ENCODE measurements at regions not wholly inside any gene's neighbourhood (a gene's known extent, or its start where the extent isn't known, plus 50 kb on each side); places are given as distances from the start of the nearest gene placed in this dataset.

- no peak for DNase-seq
Measured at GRCh38 chr1:88188038-88188437, 496.0 kb upstream of the PKN2 start.

GRCh38 chr1:88189525-88189924 is 494.5 kb upstream of the PKN2 start:
- DNase-seq, result no peak

GRCh38 chr1:88191917-88192316 is 492.2 kb upstream of the PKN2 start:
- no peak for DNase-seq

- no peak for DNase-seq
Measured at GRCh38 chr1:88194542-88194941, 489.5 kb upstream of the PKN2 start.

- DNase-seq, result no peak
Measured at GRCh38 chr1:88200545-88200944, 483.5 kb upstream of the PKN2 start.

GRCh38 chr1:88204111-88204510 is 480.0 kb upstream of the PKN2 start:
- no peak for DNase-seq

- DNase-seq, result no peak
Measured at GRCh38 chr1:88204612-88205167, 479.4 kb upstream of the PKN2 start.

GRCh38 chr1:88208389-88208788 is 475.7 kb upstream of the PKN2 start:
- no peak for DNase-seq

GRCh38 chr1:88210103-88210787 is 473.8 kb upstream of the PKN2 start:
- no peak for DNase-seq

GRCh38 chr1:88216441-88216840 is 467.6 kb upstream of the PKN2 start:
- DNase-seq, result no peak

- DNase-seq, result no peak
Measured at GRCh38 chr1:88217386-88217785, 466.7 kb upstream of the PKN2 start.

- no peak for DNase-seq
Measured at GRCh38 chr1:88219521-88219920, 464.6 kb upstream of the PKN2 start.

- DNase-seq, result no peak
Measured at GRCh38 chr1:88221411-88221810, 462.7 kb upstream of the PKN2 start.

GRCh38 chr1:88224906-88225305 is 459.2 kb upstream of the PKN2 start:
- no peak for DNase-seq

GRCh38 chr1:88228114-88228513 is 456.0 kb upstream of the PKN2 start:
- DNase-seq, result no peak

GRCh38 chr1:88230126-88230525 is 453.9 kb upstream of the PKN2 start:
- DNase-seq, result no peak

- no peak for DNase-seq
Measured at GRCh38 chr1:88237058-88237457, 447.0 kb upstream of the PKN2 start.

- DNase-seq, result no peak
Measured at GRCh38 chr1:88239205-88239604, 444.9 kb upstream of the PKN2 start.

- DNase-seq, result no peak
Measured at GRCh38 chr1:88247666-88248065, 436.4 kb upstream of the PKN2 start.

GRCh38 chr1:88250915-88251314 is 433.2 kb upstream of the PKN2 start:
- DNase-seq, result no peak

- DNase-seq, result no peak
Measured at GRCh38 chr1:88252745-88253144, 431.3 kb upstream of the PKN2 start.

- DNase-seq, result no peak
Measured at GRCh38 chr1:88265606-88266005, 418.5 kb upstream of the PKN2 start.

- DNase-seq, result no peak
Measured at GRCh38 chr1:88266051-88266450, 418.0 kb upstream of the PKN2 start.

- no peak for DNase-seq
Measured at GRCh38 chr1:88272216-88272615, 411.9 kb upstream of the PKN2 start.

GRCh38 chr1:88274431-88274830 is 409.6 kb upstream of the PKN2 start:
- no peak for DNase-seq

Data from NCI-H2227 treated with DMSO at 0.1 percent for 48 hours (cell line).